HEK293 (cell line): ENCODE measurements at regions not wholly inside any gene's neighbourhood (a gene's known extent, or its start where the extent isn't known, plus 50 kb on each side); places are given as distances from the start of the nearest gene placed in this dataset.

Experiments
- CTCF ChIA-PET: fragments of 350-600 bp; formaldehyde crosslinking; extraction: SDS; loops from one replicate; lab custom pipeline; 2021; ENCODE audit warnings: antibody characterized with exemption; lab: Yijun Ruan, JAX
- POLR2A ChIA-PET: fragments of 300-600 bp; formaldehyde crosslinking; extraction: SDS; loops from one replicate; lab custom pipeline; 2020; ENCODE audit warnings: antibody characterized with exemption, inconsistent platforms; lab: Yijun Ruan, JAX
- H3K27ac ChIP-seq: fragments of 200-500 bp; sonication (Bioruptor generic); 2 replicates; pipeline ENCODE4 v1.5.1; 2014; ENCODE audit warnings: low read depth, low read length, control low read depth, inconsistent platforms; ENCODE audit errors: extremely low read depth
- H3K36me3 ChIP-seq, 2 experiments: fragments of 200-500 bp in 1 of 2; sonication (Bioruptor generic) in 1 of 2; 1 replicate in 1 of 2; 2 replicates in 1 of 2; pipeline ENCODE4 v1.5.1; 2014 to 2017; ENCODE audit warnings: inconsistent platforms in 2 of 2, low read length in 2 of 2; ENCODE audit not compliant: control insufficient read depth in 2 of 2, insufficient read depth in 1 of 2
- H3K4me1 ChIP-seq: fragments of 200-500 bp; sonication (Bioruptor generic); 2 replicates; pipeline ENCODE4 v1.5.1; 2014; ENCODE audit warnings: mild to moderate bottlenecking, low read length, inconsistent platforms; ENCODE audit not compliant: control insufficient read depth, insufficient read depth
- H3K4me3 ChIP-seq: 2 replicates; pipeline ENCODE4 v1.5.1; 2011; ENCODE audit warnings: low read depth, mild to moderate bottlenecking, control low read depth, low read length, moderate library complexity
- H3K9me3 ChIP-seq: fragments of 200-500 bp; sonication (Bioruptor generic); 2 replicates; pipeline ENCODE4 v1.5.1; 2014; ENCODE audit warnings: low read depth, low read length, inconsistent platforms; ENCODE audit not compliant: control insufficient read depth, insufficient read depth
- ELK4 ChIP-seq: IDR thresholded peaks from 2 replicates; pipeline ENCODE4 v1.6.1; 2011; ENCODE audit warnings: mild to moderate bottlenecking, low read depth, low read length, borderline replicate concordance
- GLI4 ChIP-seq: fragments of 450-650 bp; formaldehyde crosslinking; IDR thresholded peaks from 2 replicates; pipeline ENCODE4 v1.5.1; 2016; ENCODE audit warnings: missing biosample characterization, missing genetic modification characterization
- KLF16 ChIP-seq: fragments of 450-650 bp; formaldehyde crosslinking; IDR thresholded peaks from 2 replicates; pipeline ENCODE4 v1.5.1; 2017; ENCODE audit warnings: missing biosample characterization, missing genetic modification characterization
- PRDM4 ChIP-seq: fragments of 450-650 bp; formaldehyde crosslinking; IDR thresholded peaks from 2 replicates; pipeline ENCODE4 v1.5.1; 2017; ENCODE audit warnings: missing biosample characterization, missing genetic modification characterization
- SALL2 ChIP-seq: fragments of 450-650 bp; formaldehyde crosslinking; IDR thresholded peaks from 2 replicates; pipeline ENCODE4 v1.5.0; 2017; ENCODE audit warnings: missing biosample characterization, mild to moderate bottlenecking, missing genetic modification characterization, borderline replicate concordance
- SP3 ChIP-seq: fragments of 450-650 bp; formaldehyde crosslinking; IDR thresholded peaks from 2 replicates; pipeline ENCODE4 v1.5.1; 2016; ENCODE audit warnings: missing biosample characterization, missing genetic modification characterization
- ZBTB11 ChIP-seq: fragments of 450-650 bp; formaldehyde crosslinking; conservative IDR thresholded peaks from 2 replicates; pipeline ENCODE4 v1.5.1; 2016; ENCODE audit warnings: low read depth, missing biosample characterization, missing genetic modification characterization
- ZBTB17 ChIP-seq: fragments of 450-650 bp; formaldehyde crosslinking; IDR thresholded peaks from 2 replicates; pipeline ENCODE4 v1.5.1; 2016; ENCODE audit warnings: missing biosample characterization, missing genetic modification characterization
- ZBTB7A ChIP-seq: fragments of 450-650 bp; formaldehyde crosslinking; IDR thresholded peaks from 2 replicates; pipeline ENCODE4 v1.5.1; 2016; ENCODE audit warnings: low read depth, missing biosample characterization, missing genetic modification characterization
- ZNF140 ChIP-seq: fragments of 450-650 bp; formaldehyde crosslinking; IDR thresholded peaks from 2 replicates; pipeline ENCODE4 v1.5.1; 2016; ENCODE audit warnings: missing biosample characterization, missing genetic modification characterization
- ZNF146 ChIP-seq: fragments of 450-650 bp; formaldehyde crosslinking; IDR thresholded peaks from 2 replicates; pipeline ENCODE4 v1.5.1; 2016; ENCODE audit warnings: missing biosample characterization, missing genetic modification characterization
- ZNF324 ChIP-seq: fragments of 450-650 bp; formaldehyde crosslinking; IDR thresholded peaks from 2 replicates; pipeline ENCODE4 v1.5.1; 2016; ENCODE audit warnings: missing biosample characterization, missing genetic modification characterization
- ZNF354C ChIP-seq: fragments of 450-650 bp; formaldehyde crosslinking; IDR thresholded peaks from 2 replicates; pipeline ENCODE4 v1.5.1; 2016; ENCODE audit warnings: missing biosample characterization, missing genetic modification characterization, low read depth, borderline replicate concordance
- ZNF362 ChIP-seq: fragments of 450-650 bp; formaldehyde crosslinking; IDR thresholded peaks from 2 replicates; pipeline ENCODE4 v1.5.1; 2016; ENCODE audit warnings: missing biosample characterization, missing genetic modification characterization
- ZNF521 ChIP-seq: fragments of 450-650 bp; formaldehyde crosslinking; IDR thresholded peaks from 2 replicates; pipeline ENCODE4 v1.5.1; 2017; ENCODE audit warnings: missing biosample characterization, mild to moderate bottlenecking, missing genetic modification characterization
- ZNF548 ChIP-seq: fragments of 450-650 bp; formaldehyde crosslinking; IDR thresholded peaks from 2 replicates; pipeline ENCODE4 v1.5.1; 2016; ENCODE audit warnings: missing biosample characterization, missing genetic modification characterization
- ZNF549 ChIP-seq: fragments of 450-650 bp; IDR thresholded peaks from 2 replicates; pipeline ENCODE4 v1.5.1; 2018; ENCODE audit warnings: missing biosample characterization, missing genetic modification characterization, mild to moderate bottlenecking, inconsistent platforms, moderate library complexity
- ZNF555 ChIP-seq: fragments of 450-650 bp; formaldehyde crosslinking; conservative IDR thresholded peaks from 2 replicates; pipeline ENCODE4 v1.5.1; 2017; ENCODE audit warnings: missing biosample characterization, mild to moderate bottlenecking, missing genetic modification characterization, inconsistent platforms
- ZNF600 ChIP-seq: fragments of 450-650 bp; formaldehyde crosslinking; IDR thresholded peaks from 2 replicates; pipeline ENCODE4 v1.5.1; 2016; ENCODE audit warnings: missing biosample characterization, missing genetic modification characterization
- ZNF645 ChIP-seq: fragments of 450-650 bp; formaldehyde crosslinking; IDR thresholded peaks from 2 replicates; pipeline ENCODE4; 2016; ENCODE audit warnings: missing biosample characterization, missing genetic modification characterization
- ZNF692 ChIP-seq: fragments of 450-650 bp; formaldehyde crosslinking; IDR thresholded peaks from 2 replicates; pipeline ENCODE4 v1.5.1; 2016; ENCODE audit warnings: missing biosample characterization, missing genetic modification characterization
- ZNF837 ChIP-seq: fragments of 450-650 bp; formaldehyde crosslinking; IDR thresholded peaks from 2 replicates; pipeline ENCODE4 v1.5.1; 2016; ENCODE audit warnings: missing biosample characterization, missing genetic modification characterization
- ZSCAN5A ChIP-seq: fragments of 450-650 bp; formaldehyde crosslinking; IDR thresholded peaks from 2 replicates; pipeline ENCODE4 v1.5.1; 2016; ENCODE audit warnings: missing biosample characterization, missing genetic modification characterization

- no peaks in the 10 kb centered on the region for H3K9me3 ChIP-seq
- ChIA-PET POLR2A (no interaction called here), CTCF (interaction anchor here (0.9 kb wide), 1 partner anchor 111 kb away, joined by 3 read pairs; no protein-coding TSS in a partner anchor)
- TF ChIP-seq ZNF521 (no peak), SALL2 (tag by site-specific recombination) (no peak), SP3 (tag by site-specific recombination) (no peak), ZNF324 (tag by site-specific recombination) (no peak), ZBTB17 (tag by site-specific recombination) (no peak), ZNF549 (tag by site-specific recombination) (no peak), ZNF692 (tag by site-specific recombination) (no peak), ZNF354C (tag by site-specific recombination) (no peak), PRDM4 (tag by site-specific recombination) (no peak), ZNF140 (tag by site-specific recombination) (no peak), KLF16 (tag by site-specific recombination) (no peak), GLI4 (tag by site-specific recombination) (no peak)
- H3K4me3 ChIP-seq, result no peak overlapping the region
- H3K4me1 ChIP-seq, result no peaks in the 10 kb centered on the region
- no peaks in the 10 kb centered on the region for H3K36me3 ChIP-seq
- H3K27ac ChIP-seq, result no peak overlapping the region
These were observed 69.8 kb upstream of the EOMES start for GRCh38 chr3:27791956-27792355.

- H3K36me3 ChIP-seq, result no peaks in the 10 kb centered on the region
- H3K4me1 ChIP-seq, result no peaks in the 10 kb centered on the region
- POLR2A ChIA-PET, result no interaction called here
- H3K4me3 ChIP-seq, result no peak overlapping the region
- H3K9me3 ChIP-seq, result no peaks in the 10 kb centered on the region
- CTCF ChIA-PET, result interaction anchor here (0.6 kb wide), 1 partner anchor 421 kb away, joined by 3 read pairs; no protein-coding TSS in a partner anchor
- H3K27ac ChIP-seq, result no peak overlapping the region
- TF ChIP-seq ZNF837 (tag by site-specific recombination) (no peak), ZNF362 (tag by site-specific recombination) (no peak), ZNF146 (tag by site-specific recombination) (no peak), ZBTB11 (tag by site-specific recombination) (no peak), ELK4 (no peak), ZBTB7A (no peak), ZNF140 (tag by site-specific recombination) (no peak), ZNF600 (tag by site-specific recombination) (no peak), ZNF555 (tag by site-specific recombination) (no peak), ZNF645 (tag by site-specific recombination) (no peak), ZSCAN5A (tag by site-specific recombination) (no peak), ZNF548 (tag by site-specific recombination) (no peak)
These were observed 70.7 kb upstream of the EOMES start for GRCh38 chr3:27792869-27793268.
